ENCODE measurements at regions not wholly inside any gene's neighbourhood (a gene's known extent, or its start where the extent isn't known, plus 50 kb on each side); places are given as distances from the start of the nearest gene placed in this dataset.
"Not testable (repeated sequence)": the region's sequence is repeated elsewhere in the genome, so short reads cannot be mapped to it uniquely, and the experiment has no call there.

- in situ Hi-C loops (cut with MboI); POLR2A ChIA-PET; H3K27ac ChIP-seq (ENCODE audit: extremely low read depth, low read depth, low read length); H3K4me3 ChIP-seq; H2AFZ ChIP-seq (ENCODE audit: low read depth, low read length); H3K4me2 ChIP-seq (ENCODE audit: insufficient read depth, low read length); H4K20me1 ChIP-seq (replicated peaks; ENCODE audit: control insufficient read depth, insufficient read depth, low read length); H3K79me2 ChIP-seq (ENCODE audit: control insufficient read depth, insufficient read depth, low read length); CTCF ChIA-PET (ENCODE audit: low intra/inter-chr PET ratio); BruUV-seq (replicated peaks); H3K9me1 ChIP-seq (ENCODE audit: control insufficient read depth, insufficient read depth, low read length); FAIRE-seq; H3K9me3 ChIP-seq (replicated peaks; ENCODE audit: control insufficient read depth, insufficient read depth, low read depth, low read length); H3K4me1 ChIP-seq (replicated peaks in 1 of 2; ENCODE audit: control insufficient read depth in 2 of 2, insufficient read depth in 2 of 2, low read length in 2 of 2); DNase-seq (ENCODE audit: extremely low read depth in 1 of 4, low spot score in 3 of 4); H3K9ac ChIP-seq (ENCODE audit: insufficient read depth in 1 of 2, low read depth in 2 of 2, low read length in 2 of 2); H3K36me3 ChIP-seq (ENCODE audit: control insufficient read depth, insufficient read depth, low read length); ATAC-seq; H3K27me3 ChIP-seq (ENCODE audit: control insufficient read depth in 2 of 2, insufficient read depth in 2 of 2, low read length in 2 of 2); intact Hi-C loops (cut with micrococcal nuclease): not testable (repeated sequence)
- 0% methylated on average over 3 of the region's 9 CpGs for WGBS (ENCODE audit: insufficient coverage, low coverage, missing lambda C conversion rate)
These were observed 447.3 kb upstream of the RAB6C start for GRCh38 chr2:129532158-129532557.

DNA sequence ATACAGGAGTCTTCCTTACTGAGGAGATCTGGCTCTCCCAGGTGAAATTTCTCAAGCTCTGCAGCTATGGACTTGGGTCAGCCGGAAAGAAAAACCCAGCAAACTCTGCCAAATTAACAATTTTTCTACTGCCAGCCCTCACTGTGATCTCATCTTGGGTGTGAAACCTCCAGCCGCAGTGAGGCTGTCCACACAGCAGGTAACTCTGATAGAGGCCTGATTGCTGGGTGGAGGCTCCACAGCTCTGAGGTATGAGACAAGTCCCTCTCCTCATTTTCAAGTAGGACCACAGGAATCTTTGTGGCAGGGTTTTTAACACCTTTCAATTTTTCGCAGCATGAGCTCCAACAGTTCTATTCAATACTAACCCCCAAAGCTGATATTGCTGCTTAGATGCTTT lies 430.6 kb upstream of the RAB6C start:
- no peak for FAIRE-seq
- WGBS (ENCODE audit: insufficient coverage, low coverage, missing lambda C conversion rate) = 0% methylated on average over 3 of the region's 3 CpGs
- Histone ChIP-seq H4K20me1 (replicated peaks; ENCODE audit: control insufficient read depth, insufficient read depth, low read length) (no peaks in the 10 kb centered on the region), H3K27ac (ENCODE audit: extremely low read depth, low read depth, low read length) (no peak overlapping the region), H3K9ac (ENCODE audit: insufficient read depth in 1 of 2, low read depth in 2 of 2, low read length in 2 of 2) (no peak overlapping the region), H3K36me3 (ENCODE audit: control insufficient read depth, insufficient read depth, low read length) (no peaks in the 10 kb centered on the region), H3K4me2 (ENCODE audit: insufficient read depth, low read length) (no peak overlapping the region), H3K79me2 (ENCODE audit: control insufficient read depth, insufficient read depth, low read length) (no peaks in the 10 kb centered on the region), H3K4me3 (no peak overlapping the region), H3K9me1 (ENCODE audit: control insufficient read depth, insufficient read depth, low read length) (no peaks in the 10 kb centered on the region), H3K4me1 (replicated peaks in 1 of 2; ENCODE audit: control insufficient read depth in 2 of 2, insufficient read depth in 2 of 2, low read length in 2 of 2) (no peaks in the 10 kb centered on the region), H2AFZ (ENCODE audit: low read depth, low read length) (no peak overlapping the region), H3K9me3 (replicated peaks; ENCODE audit: control insufficient read depth, insufficient read depth, low read depth, low read length) (no peaks in the 10 kb centered on the region), H3K27me3 (ENCODE audit: control insufficient read depth in 2 of 2, insufficient read depth in 2 of 2, low read length in 2 of 2) (no peaks in the 10 kb centered on the region)
- in situ Hi-C loops (cut with MboI) (no loop called here), intact Hi-C loops (cut with micrococcal nuclease) (no loop called here)
- ATAC-seq = no peak
- DNase-seq (ENCODE audit: extremely low read depth in 1 of 4, low spot score in 3 of 4) = no peak
- ChIA-PET CTCF (ENCODE audit: low intra/inter-chr PET ratio) (no interaction called here), POLR2A (no interaction called here)
- no TSS peak for BruUV-seq (replicated peaks)
- TF ChIP-seq ZNF830 (CRISPR knock-in tag; IDR thresholded peaks at IDR 0.05) (no peak), CREBBP (IDR thresholded peaks at IDR 0.05; ENCODE audit: low read depth, low read length) (no peak), CXXC5 (CRISPR knock-in tag; IDR thresholded peaks at IDR 0.05) (no peak), TOE1 (IDR thresholded peaks at IDR 0.05; ENCODE audit: borderline replicate concordance) (no peak), TOE1 (CRISPR knock-in tag; IDR thresholded peaks at IDR 0.05; ENCODE audit: borderline replicate concordance, low read depth) (no peak), ZNF318 (IDR thresholded peaks at IDR 0.05; ENCODE audit: borderline replicate concordance in 1 of 2, low read depth in 1 of 2) (no peak), NFYB (IDR thresholded peaks at IDR 0.05; ENCODE audit: extremely low read depth, insufficient read length) (no peak)
